WI38 (cell line): ENCODE measurements at regions not wholly inside any gene's neighbourhood (a gene's known extent, or its start where the extent isn't known, plus 50 kb on each side); places are given as distances from the start of the nearest gene placed in this dataset.

Experiments used
- H3K4me3 ChIP-seq: 2 replicates; pipeline ENCODE4 v1.5.1; 2011; ENCODE audit warnings: low read depth, mild to moderate bottlenecking, control low read depth, low read length
- CTCF ChIP-seq: IDR thresholded peaks from 2 replicates; pipeline ENCODE4 v1.5.1; 2012; ENCODE audit warnings: low read depth, mild to moderate bottlenecking, control low read depth, low read length

- no peak for TF ChIP-seq CTCF
- no peak overlapping the region for H3K4me3 ChIP-seq
Measured at GRCh38 chr13:24008679-24009078, 111.4 kb upstream of the C1QTNF9B start.

GRCh38 chr13:24011266-24011665 is 114.0 kb upstream of the C1QTNF9B start:
- no peak for TF ChIP-seq CTCF
- no peak overlapping the region for H3K4me3 ChIP-seq

- no peak overlapping the region for H3K4me3 ChIP-seq
- no peak for TF ChIP-seq CTCF
Measured at GRCh38 chr13:24012648-24013047, 115.3 kb upstream of the C1QTNF9B start.

GRCh38 chr13:24013189-24013588 is 115.9 kb upstream of the C1QTNF9B start:
- no peak overlapping the region for H3K4me3 ChIP-seq
- no peak for TF ChIP-seq CTCF

- no peak overlapping the region for H3K4me3 ChIP-seq
Measured at GRCh38 chr13:24016046-24016445, 118.7 kb upstream of the C1QTNF9B start.

GRCh38 chr13:24022568-24022967 is 125.3 kb upstream of the C1QTNF9B start:
- no peak for TF ChIP-seq CTCF
- H3K4me3 ChIP-seq = no peak overlapping the region

More at GRCh38 chr13:24016046-24016445, 118.7 kb upstream of the C1QTNF9B start:
- no peak for TF ChIP-seq CTCF

GRCh38 chr13:24023073-24023472 is 125.8 kb upstream of the C1QTNF9B start:
- TF ChIP-seq CTCF = no peak
- H3K4me3 ChIP-seq = no peak overlapping the region
